Gastrocnemius medialis (tissue), 4 donors: ENCODE measurements at regions not wholly inside any gene's neighbourhood (a gene's known extent, or its start where the extent isn't known, plus 50 kb on each side); places are given as distances from the start of the nearest gene placed in this dataset.

Experiments
- ATAC-seq, 2 donors: fragments of 150-250 bp; one replicate each; pipeline ENCODE4 v1.9.1; 2016
- DNase-seq, 2 donors: peaks; one replicate each; pipeline ENCODE4 v3.0.0-alpha.2; 2019
- H3K27ac ChIP-seq, 4 donors: fragments of 200-600 bp; sonication (generic); 1 replicate in 1 of 4; 2 replicates in 3 of 4; pipeline ENCODE4 v1.5.1; 2016 to 2018; ENCODE audit warnings: mild to moderate bottlenecking in 2 of 4, moderate library complexity in 1 of 4
- H3K27me3 ChIP-seq, 3 donors: fragments of 200-600 bp; sonication (generic) in 2 of 3; 1 replicate in 1 of 3; 2 replicates in 2 of 3; pipeline versions ENCODE4 v1.5.1 to v1.6.0; 2016 to 2019; ENCODE audit warnings: mild to moderate bottlenecking in 1 of 3, moderate library complexity in 1 of 3
- H3K36me3 ChIP-seq, 2 donors: fragments of 200-600 bp; sonication (generic) in 1 of 2; one replicate each; pipeline ENCODE4 v1.5.1; 2017 to 2018
- H3K4me1 ChIP-seq, 2 donors: fragments of 200-600 bp; sonication (generic) in 1 of 2; one replicate each; pipeline ENCODE4 v1.5.1; 2016 to 2017; ENCODE audit warnings: mild to moderate bottlenecking in 2 of 2
- H3K4me3 ChIP-seq, 4 donors: fragments of 200-600 bp; sonication (generic) in 3 of 4; 1 replicate in 1 of 4; 2 replicates in 3 of 4; pipeline ENCODE4 v1.5.1; 2016 to 2019; ENCODE audit warnings: mild to moderate bottlenecking in 2 of 4
- H3K9me3 ChIP-seq, 3 donors: fragments of 200-600 bp; sonication (generic) in 2 of 3; 1 replicate in 1 of 3; 2 replicates in 2 of 3; pipeline ENCODE4 v1.5.1; 2016 to 2019
- POLR2A ChIP-seq, 2 donors: fragments of 450-650 bp; IDR thresholded peaks; one replicate each; pipeline ENCODE4 v1.6.1; 2017; ENCODE audit warnings: antibody characterized with exemption in 2 of 2, mild to moderate bottlenecking in 2 of 2, moderate library complexity in 2 of 2
- in situ Hi-C, 4 donors: fragments of 200-750 bp; cut with MboI; loops; one replicate each; pipeline versions ENCODE4 v1.15.0 to v1.8.0; 2017; ENCODE audit warnings: low sequenced_read_pairs in 4 of 4
- intact Hi-C: fragments of 100-400 bp; cut with DNase I; formaldehyde crosslinking; loops from one replicate; pipeline ENCODE4 v1.15.1; 2023; ENCODE audit warnings: low total_unique reads
- TF ChIP-seq, protein P1 (sequence below), 5 experiments: fragments of 450-650 bp in 3 of 5; fragments of 200-600 bp in 2 of 5; sonication (generic) in 2 of 5; IDR thresholded peaks in 4 of 5; conservative IDR thresholded peaks in 1 of 5; 1 replicate in 4 of 5; 2 replicates in 1 of 5; pipeline ENCODE4 v1.5.1; 2016 to 2019; ENCODE audit warnings: antibody characterized with exemption in 5 of 5, mild to moderate bottlenecking in 3 of 5, moderate library complexity in 3 of 5

DNA sequence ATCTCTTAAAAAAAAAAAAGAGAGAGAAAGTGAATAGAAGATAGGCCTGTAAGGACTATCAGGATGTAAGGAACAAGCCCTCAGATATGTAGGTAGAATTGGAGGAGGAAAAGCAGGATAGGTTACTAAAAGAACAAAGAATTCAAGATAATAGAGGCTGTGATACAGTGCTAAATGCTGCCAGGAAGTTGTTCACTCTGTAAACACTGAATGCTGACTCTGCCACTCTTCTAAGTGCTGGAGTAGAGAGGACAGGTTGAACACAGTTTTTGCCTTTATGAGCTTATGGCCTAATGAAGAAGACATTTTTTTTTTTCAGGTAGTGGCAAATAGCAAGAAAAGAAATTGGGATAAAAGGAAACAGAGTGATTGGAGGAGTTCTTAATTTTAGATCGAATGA lies 90.6 kb upstream of the ZNF678 start:
- no peak for ATAC-seq
- H3K4me1 ChIP-seq: no peaks in the 10 kb centered on the region

DNA sequence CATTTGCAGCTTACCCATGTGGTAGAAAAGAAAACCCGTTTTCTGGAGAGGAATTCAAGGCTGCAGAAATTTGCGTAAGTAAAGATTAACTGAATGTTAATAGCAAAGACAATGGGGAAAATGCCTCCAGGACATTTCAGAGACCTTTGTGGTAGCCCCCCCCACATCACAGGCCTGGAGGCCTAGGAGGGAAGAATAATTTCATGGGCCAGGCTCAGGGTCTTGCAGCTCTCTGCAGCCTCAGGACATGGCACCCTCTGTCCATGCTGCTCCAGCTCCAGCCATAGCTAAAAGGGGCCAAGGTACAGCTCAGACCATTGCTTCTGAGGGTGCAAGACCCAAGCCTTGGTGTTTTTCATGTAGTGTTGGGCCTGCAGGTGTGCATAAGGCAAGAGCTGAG lies 92.7 kb upstream of the ZNF678 start:
- Histone ChIP-seq H3K4me1 (no peaks in the 10 kb centered on the region), H3K4me3 (no peak overlapping the region), H3K9me3 (no peaks in the 10 kb centered on the region), H3K27ac (no peak overlapping the region), H3K27me3 (peaks cover 0 to 4% (median 0%) of the 10 kb centered on the region in 3 donors), H3K36me3 (no peaks in the 10 kb centered on the region)
- DNase-seq: no peak
- no peak for ATAC-seq
- in situ Hi-C loops (no loop called here), intact Hi-C loops (no loop called here)
- no peak for TF ChIP-seq POLR2A (IDR thresholded peaks at IDR 0.05)
- TF ChIP-seq, protein P1, sequence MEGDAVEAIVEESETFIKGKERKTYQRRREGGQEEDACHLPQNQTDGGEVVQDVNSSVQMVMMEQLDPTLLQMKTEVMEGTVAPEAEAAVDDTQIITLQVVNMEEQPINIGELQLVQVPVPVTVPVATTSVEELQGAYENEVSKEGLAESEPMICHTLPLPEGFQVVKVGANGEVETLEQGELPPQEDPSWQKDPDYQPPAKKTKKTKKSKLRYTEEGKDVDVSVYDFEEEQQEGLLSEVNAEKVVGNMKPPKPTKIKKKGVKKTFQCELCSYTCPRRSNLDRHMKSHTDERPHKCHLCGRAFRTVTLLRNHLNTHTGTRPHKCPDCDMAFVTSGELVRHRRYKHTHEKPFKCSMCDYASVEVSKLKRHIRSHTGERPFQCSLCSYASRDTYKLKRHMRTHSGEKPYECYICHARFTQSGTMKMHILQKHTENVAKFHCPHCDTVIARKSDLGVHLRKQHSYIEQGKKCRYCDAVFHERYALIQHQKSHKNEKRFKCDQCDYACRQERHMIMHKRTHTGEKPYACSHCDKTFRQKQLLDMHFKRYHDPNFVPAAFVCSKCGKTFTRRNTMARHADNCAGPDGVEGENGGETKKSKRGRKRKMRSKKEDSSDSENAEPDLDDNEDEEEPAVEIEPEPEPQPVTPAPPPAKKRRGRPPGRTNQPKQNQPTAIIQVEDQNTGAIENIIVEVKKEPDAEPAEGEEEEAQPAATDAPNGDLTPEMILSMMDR (IDR thresholded peaks at IDR 0.05 in 4 of 5, conservative IDR thresholded peaks at IDR 0.05 in 1 of 5): no peak

More for the DNA sequence above, 90.6 kb upstream of the ZNF678 start:
- Histone ChIP-seq H3K36me3 (no peaks in the 10 kb centered on the region), H3K27me3 (peaks cover 0 to 4% (median 0%) of the 10 kb centered on the region in 3 donors), H3K9me3 (no peaks in the 10 kb centered on the region), H3K27ac (no peak overlapping the region), H3K4me3 (no peak overlapping the region)
- TF ChIP-seq, protein P1 (IDR thresholded peaks at IDR 0.05 in 4 of 5, conservative IDR thresholded peaks at IDR 0.05 in 1 of 5): no peak
- TF ChIP-seq POLR2A (IDR thresholded peaks at IDR 0.05): no peak
- intact Hi-C loops (no loop called here), in situ Hi-C loops (no loop called here)
- no peak for DNase-seq

DNA sequence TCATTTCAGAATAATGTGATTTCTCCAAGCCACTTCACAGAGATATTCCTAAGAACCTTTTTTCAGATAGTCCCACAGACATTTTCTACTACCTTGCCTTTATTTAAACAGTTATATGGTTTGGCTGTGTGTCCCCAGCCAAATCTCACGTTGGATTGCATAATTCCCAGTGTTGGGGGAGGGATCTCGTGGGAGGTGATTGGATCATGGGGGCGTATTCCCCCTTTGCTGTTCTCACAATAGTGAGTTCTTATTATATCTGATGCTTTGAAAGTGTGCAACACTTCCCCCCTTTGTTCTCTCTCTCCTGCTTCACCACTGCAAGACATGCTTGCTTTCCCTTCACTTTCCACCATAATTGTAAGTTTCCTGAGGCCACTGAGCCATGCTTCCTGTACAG lies 93.6 kb upstream of the ZNF678 start:
- Histone ChIP-seq H3K9me3 (no peaks in the 10 kb centered on the region), H3K4me3 (no peak overlapping the region), H3K27ac (no peak overlapping the region), H3K27me3 (peaks cover 0 to 4% (median 0%) of the 10 kb centered on the region in 3 donors), H3K36me3 (no peaks in the 10 kb centered on the region), H3K4me1 (no peaks in the 10 kb centered on the region)
- intact Hi-C loops (no loop called here), in situ Hi-C loops (no loop called here)
- DNase-seq (no peak), ATAC-seq (no peak)
- TF ChIP-seq POLR2A (IDR thresholded peaks at IDR 0.05): no peak
- TF ChIP-seq, protein P1 (IDR thresholded peaks at IDR 0.05 in 4 of 5, conservative IDR thresholded peaks at IDR 0.05 in 1 of 5): no peak

DNA sequence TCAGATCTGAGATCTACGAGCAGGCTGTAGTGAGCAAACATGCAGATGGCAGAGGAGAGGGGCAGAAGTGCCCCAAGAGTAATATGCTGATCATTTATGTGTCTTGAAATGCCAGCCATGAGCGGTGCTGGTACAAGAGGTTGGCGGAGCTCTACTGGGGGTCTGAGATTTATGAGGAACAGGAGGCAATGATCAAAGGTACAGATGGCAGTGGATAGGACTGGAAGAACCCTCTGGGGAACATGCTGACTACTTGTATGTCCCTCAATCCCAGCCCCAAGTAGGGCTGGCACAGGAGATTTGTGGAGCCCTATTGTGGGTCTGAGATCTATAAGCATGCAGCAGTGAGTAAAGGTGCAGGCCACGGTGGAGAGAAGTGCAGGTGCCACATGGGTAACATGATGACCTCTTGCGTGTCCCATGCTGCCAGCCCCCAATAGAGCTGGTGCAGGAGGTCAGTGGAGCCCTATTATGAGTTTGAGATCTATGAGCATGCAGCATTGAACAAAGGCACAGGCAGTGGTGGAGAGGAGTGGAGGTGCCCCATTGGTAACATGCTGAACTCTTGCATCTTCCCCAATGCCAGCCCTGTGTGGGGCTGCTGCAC lies 97.2 kb upstream of the ZNF678 start:
- no peaks in the 10 kb centered on the region for H3K36me3 ChIP-seq
- TF ChIP-seq, protein P1 (IDR thresholded peaks at IDR 0.05 in 4 of 5, conservative IDR thresholded peaks at IDR 0.05 in 1 of 5): no peak
- no peak for TF ChIP-seq POLR2A (IDR thresholded peaks at IDR 0.05)
- in situ Hi-C loops: no loop called here
- intact Hi-C loops: no loop called here
- DNase-seq: no peak
- H3K4me3 ChIP-seq: no peak overlapping the region
- H3K27ac ChIP-seq: no peak overlapping the region
- no peaks in the 10 kb centered on the region for H3K9me3 ChIP-seq
- H3K27me3 ChIP-seq: no peaks in the 10 kb centered on the region
- no peaks in the 10 kb centered on the region for H3K4me1 ChIP-seq
- ATAC-seq: no peak

DNA sequence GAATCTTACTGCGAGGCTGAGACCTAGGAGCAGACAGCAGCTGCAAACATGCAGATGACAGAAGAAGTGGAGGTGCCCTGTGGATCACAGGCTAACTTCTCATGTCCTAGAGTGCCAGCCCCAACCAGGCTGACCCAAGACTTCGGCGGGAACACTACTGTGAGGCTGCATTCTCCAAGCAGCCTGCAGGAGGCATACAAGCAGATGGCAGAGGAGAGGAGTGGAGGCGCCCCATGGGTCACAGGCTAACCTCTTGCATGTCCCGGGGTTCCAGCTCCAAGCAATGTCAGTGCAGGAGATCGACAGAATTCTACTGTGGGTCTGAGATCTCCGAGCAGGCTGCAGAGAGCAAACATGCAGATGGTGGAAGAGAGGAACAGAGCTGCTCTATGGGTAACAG lies 98.1 kb upstream of the ZNF678 start:
- H3K4me1 ChIP-seq: no peaks in the 10 kb centered on the region
- no peaks in the 10 kb centered on the region for H3K27me3 ChIP-seq
- DNase-seq (no peak), ATAC-seq (no peak)
- no peak for TF ChIP-seq POLR2A (IDR thresholded peaks at IDR 0.05)
- TF ChIP-seq, protein P1 (IDR thresholded peaks at IDR 0.05 in 4 of 5, conservative IDR thresholded peaks at IDR 0.05 in 1 of 5): no peak
- intact Hi-C loops (no loop called here), in situ Hi-C loops (no loop called here)
- H3K9me3 ChIP-seq: no peaks in the 10 kb centered on the region
- H3K36me3 ChIP-seq: no peaks in the 10 kb centered on the region
- no peak overlapping the region for H3K4me3 ChIP-seq
- no peak overlapping the region for H3K27ac ChIP-seq
